NCI-H226 (cell line): ENCODE measurements at regions not wholly inside any gene's neighbourhood (a gene's known extent, or its start where the extent isn't known, plus 50 kb on each side); places are given as distances from the start of the nearest gene placed in this dataset.

Experiments used
- DNase-seq: peaks from one replicate; pipeline ENCODE4 v3.0.0-alpha.2; 2015

DNA sequence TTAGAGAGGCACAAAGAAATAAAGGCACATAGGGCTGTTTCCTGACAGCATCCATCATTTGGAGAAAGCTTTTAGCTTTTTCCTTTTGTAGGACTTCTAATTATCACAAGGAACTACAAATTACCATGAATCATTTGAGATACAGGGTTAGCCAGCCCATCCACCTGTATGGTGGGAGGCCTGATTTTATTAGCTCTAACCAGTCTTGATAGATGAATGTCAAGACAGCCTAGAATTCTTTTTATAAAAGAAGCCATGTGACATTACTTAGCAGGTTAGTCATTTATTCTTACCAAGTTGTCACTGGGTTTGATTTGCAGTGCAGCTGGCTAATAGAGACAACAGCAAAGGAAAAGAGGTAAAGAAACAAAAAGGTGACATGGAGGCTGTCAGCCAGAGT is 618.1 kb downstream of the ZNF385D start:
- DNase-seq: no peak

DNA sequence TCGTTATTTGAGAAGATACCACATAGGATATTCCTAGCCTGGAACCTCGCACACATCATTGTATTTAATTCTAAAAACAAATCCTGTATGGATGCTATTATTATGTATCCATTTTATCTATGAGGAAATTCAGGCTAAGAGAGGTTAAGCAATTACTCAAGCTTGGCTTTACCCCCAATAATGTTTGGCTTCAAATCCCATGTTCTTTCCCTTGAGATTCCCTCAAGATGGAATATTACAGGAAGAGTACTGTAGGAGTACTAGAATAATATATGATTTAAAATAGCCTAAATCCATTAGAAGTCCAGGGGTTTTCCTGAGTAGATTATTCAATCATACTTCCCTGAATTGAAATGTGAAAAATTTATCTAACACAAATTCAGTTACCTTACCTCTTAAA is 630.2 kb downstream of the ZNF385D start:
- no peak for DNase-seq

DNA sequence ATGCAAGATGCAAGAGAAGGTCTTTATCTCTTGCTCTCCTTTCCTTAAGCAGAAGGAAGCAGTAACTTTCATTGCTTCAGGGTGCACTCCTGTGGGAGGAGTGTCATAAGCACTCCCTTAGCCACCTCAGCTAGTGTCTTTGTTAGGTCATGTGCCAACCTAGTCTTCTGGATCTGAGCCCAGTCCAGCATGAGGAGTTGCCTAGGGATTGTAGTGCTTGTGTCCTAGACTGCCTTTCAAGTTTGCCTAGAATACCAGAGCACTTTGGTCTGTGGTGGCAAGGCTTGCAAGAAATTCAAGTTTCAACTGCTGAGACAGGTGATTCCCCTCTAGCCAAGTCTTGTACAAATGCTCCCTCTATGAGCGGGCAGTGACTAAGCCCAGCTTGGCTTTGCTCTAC is 633.6 kb downstream of the ZNF385D start:
- DNase-seq: peak; percentile 33

DNA sequence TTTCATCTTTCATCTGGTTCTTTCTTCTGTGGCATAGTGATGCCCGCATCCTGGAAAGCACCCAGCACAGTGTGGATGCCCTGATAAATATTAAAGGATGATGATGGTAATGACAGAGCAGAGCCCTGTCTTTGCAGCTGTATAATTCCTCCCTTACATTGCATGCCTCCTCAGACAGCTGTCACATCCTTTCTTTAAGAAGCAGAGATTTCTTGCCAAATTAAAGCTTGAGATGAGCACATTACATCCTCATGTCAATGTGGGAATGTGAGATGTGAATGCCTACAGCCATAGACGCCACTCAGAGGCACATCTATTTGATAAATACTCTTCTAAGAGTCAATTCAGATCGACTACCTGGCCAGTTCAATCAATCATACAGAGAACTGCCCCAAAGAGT is 642.0 kb downstream of the ZNF385D start:
- DNase-seq: no peak

DNA sequence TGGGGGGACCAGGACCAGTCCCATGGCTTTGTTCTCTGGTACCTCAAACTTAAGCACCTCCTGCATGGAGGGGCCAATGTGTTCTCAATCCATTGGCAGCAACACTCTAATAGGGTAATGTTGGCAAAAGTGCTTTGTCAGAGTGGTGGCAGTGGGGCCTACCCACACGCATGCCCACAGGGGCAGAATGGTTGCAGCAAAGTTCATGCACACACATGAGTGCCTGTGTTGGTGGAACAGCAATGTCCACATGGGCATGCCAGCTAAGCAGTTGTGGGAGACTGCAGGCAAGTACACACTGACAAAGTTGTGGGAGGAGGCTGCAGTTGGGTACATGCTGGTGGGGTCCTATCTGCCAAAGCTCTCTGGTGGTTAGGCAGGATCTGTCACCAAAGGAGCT is 645.2 kb downstream of the ZNF385D start:
- DNase-seq: no peak

DNA sequence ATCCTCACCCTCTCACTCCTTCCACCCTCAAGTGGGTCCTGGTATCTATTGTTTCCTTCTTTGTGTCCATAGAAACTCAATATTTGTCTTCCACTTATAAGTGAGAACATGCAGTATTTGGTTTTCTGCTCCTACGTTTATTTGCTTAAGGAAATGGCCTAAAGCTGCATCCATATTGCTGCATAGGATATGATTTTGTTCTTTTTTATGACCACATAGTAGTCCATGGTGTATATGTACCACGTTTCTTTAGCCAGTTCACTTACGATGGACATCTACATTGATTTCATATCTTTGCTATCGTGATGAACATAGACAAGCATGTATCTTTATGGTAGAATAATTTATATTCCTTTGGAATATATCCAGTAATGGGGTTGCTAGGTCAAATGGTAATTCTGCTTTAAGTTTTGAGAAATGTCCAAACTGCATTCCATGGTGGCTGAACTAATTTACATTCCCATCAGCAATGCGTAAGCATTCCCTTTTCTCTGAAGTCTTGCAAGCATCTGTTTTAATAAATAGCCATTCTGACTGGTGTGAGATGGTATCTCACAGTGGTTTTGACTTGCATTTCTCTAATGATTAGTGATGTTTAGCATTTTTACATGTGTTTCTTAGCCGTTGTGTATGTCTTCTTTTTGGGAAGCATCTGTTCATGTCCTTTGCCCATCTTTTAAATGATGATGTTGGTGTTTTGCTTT is 650.2 kb downstream of the ZNF385D start:
- no peak for DNase-seq

DNA sequence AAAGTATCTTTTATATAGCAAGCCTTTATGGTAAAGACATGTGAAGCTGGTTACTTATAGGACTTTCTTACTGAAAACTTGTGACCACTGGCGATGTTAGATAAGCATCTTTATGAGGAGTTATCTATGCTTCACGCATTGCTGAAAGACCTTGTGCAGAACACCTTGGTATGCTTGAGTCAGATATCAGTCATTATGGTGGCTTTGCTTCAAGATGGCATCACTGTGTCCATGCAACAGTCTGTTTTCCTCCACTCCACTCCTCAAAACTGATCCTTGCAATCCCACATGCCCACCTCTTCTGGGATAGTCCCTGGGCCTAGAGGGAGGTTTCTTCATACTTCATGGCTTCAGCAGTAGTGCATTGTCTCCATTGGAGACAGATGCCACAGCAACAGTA is 656.3 kb downstream of the ZNF385D start:
- no peak for DNase-seq

DNA sequence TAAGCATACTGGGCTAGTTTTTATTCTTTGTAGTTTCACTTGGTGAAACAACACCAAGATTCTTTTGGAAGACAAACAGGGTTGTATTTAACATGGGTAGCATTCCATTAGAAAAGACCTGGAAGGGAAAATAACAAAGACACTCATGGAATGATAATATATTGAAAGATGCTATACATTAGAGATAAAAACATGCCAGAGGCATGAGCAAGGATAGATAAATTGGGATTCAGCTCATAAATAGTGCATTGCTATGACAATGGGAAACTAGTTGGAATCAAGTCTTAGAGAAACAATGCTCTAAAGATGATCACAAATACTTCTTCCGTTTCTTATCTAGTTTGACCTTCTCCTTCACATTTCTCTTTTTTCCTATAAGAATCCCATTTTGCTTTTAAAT is 677.4 kb downstream of the ZNF385D start:
- peak; percentile 15 for DNase-seq

DNA sequence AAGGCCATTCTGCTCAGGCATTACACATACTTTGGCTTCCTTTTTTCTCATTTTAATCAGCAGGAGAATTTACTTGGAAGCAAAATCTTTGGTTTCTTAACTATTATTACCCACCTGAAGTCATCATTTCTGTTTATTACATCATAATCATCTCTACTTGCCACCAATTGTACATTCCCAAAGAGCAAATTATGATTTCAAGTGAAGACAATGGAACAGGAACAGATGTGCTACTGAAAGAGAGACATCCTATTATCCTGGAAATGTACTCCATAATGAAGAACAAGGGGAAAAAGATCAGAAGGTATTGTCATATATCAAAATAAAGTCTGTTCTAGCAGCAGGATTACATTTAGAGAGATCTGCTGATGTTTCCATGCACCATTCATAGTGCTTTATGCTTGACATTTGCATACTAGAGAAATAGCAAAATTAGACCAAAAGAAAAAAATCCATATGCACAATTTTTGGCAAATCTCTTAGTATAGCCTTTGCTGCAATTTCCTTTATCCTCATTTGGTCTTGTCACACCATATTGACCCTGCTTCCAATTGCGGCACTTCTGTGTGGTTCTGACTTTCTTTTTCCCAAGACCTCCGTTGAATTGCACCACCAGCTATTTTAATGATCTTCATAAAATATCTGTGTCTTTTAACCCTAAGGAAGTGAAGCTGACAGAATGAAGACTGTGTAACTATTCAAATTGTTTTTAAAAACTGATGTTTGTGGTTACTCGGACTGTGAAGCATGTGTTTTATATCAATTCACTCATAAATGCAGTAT is 683.8 kb downstream of the ZNF385D start:
- DNase-seq: no peak

DNA sequence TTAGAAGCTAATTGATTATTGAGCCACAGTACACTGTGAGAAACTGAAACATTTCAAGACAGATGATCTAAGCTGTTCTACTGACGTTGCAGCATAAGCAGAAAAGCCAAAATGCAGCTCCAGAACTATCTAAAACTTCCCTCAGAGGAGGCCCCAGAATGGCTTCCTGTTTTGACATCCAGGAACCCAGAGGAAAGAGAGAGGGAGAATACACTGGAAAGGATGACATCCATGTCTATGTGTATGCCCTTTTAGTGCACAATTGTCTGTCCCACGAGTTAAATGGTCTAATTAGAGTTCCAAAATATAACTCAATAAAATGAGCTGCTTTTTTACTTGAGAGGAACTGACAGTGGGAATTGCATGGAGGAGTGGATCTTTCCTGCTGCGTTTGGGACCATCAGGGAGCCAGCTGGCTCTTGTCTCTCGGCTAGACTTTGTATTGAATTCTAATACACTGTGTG is 688.1 kb downstream of the ZNF385D start:
- DNase-seq: no peak

DNA sequence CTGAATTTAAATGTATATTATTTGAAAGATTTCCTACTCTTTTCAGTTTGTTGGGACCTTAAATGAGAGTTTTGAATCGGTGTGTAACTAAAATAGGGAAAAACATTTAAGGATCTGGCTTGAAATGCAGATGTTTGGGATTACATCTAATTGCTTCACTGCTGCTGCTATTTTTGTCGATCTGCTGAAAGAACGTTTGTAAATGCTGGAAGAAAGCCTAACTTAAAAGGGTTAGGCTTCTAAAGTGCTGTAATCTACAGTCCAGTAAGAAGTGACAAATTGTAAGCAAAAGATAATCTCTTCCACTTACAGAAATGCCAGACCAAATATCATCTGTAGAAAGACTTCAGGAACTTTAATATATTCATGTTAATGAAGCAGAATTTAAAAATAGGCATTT is 691.6 kb downstream of the ZNF385D start:
- DNase-seq: no peak

DNA sequence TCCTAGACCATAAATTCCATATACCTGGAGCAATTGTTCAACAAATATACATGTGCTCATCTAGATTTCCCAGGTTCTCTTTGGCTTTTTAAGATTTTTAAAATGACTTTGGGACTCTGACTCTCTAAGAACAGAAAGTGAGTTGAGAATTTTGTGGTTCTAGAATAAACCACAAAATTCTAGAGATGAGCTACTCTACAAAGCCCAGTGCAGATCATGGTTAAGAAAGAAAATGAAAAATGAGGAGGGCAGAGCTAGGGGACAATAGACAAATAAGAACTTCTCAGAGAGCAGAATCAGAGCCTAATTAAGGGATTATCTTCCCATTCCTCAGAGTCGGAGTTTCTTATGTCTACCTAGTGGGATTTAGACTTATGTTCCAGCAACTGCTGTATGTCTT is 694.7 kb downstream of the ZNF385D start:
- DNase-seq: no peak

DNA sequence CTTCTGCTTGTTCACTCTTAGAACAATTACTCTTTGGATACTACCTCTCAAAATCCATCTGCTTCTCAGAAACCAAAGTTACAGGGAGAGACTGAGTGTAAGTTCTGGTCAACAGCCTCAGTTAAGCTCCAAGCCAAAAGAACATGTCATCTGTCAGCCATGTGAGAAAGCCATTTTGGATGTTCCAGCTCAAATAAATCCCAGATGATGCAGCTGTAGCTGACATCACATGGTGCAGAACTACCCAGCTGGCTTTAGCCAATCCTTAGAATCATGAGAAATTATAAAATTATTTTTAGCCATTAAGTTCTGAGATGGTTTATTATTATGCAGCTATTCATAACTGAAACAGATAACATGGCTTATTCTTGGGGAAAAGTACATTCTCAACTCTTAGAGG is 696.0 kb downstream of the ZNF385D start:
- no peak for DNase-seq

DNA sequence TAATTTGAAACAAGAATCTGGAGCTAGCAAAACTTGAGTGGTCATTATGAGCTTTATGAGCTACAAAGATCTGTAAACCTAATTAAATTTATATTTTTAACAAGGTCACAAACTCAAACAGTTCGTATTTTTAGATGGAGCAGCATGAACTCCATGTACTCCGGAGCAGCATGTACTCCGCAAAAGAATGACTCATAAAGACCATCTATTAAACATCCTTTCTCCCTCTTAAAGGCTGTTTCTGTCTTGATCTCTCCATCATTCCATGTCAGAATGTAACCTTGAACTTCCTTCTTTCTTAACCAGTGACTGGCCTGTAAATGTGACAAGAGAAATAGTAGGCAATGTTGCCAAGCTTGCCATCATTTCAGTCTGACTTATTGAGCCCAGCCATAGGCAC is 696.9 kb downstream of the ZNF385D start:
- DNase-seq: no peak

DNA sequence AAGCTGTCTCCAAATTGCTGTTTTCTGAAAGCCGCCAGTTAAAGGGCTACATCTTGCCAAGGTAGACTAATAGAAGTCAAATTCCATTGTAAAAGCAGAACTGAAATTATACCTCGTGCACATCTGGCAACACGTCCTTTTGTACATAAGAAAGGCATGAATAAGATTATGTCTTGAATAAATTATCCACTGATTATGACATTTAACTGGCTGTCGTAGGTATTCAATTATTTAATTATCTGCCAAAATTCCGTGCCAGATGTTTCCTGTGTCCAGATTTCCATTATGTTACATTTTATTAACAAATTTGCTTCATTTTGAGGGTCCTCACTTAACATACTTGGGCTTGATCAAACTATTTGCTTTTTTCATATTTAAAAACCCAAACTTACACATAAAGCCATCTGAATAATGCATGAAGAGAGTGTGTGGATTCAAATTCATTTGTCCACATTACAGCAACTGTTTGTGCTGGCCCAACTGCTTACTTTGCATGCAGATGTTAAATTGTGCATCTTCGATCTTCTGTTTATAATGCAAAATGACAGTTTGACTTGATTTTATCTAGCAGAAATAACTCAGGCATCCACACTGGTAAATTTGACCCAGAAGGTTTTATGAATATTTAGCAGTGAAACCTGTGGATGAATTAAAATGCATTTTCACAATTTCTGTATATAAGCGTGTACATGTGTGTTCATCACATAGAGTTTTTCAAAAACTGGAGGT is 701.5 kb downstream of the ZNF385D start:
- DNase-seq: no peak

DNA sequence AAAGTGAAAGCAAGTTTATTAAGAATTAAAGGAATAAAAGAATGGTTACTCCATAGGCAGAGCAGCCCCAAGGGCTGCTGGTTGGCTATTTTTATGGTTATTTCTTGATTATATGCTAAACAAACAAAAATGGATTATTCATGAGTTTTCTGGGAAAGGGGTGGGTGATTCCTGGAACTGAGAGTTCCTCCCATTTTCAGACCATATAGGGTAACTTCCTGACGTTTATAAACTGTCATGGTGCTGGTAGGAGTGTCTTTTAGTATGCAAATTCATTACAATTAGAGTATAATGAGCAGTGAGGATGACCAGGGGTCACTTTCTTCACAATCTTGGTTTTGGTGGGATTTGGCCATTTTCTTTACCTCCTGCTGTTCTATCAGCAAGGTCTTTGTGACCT is 707.9 kb downstream of the ZNF385D start:
- no peak for DNase-seq

DNA sequence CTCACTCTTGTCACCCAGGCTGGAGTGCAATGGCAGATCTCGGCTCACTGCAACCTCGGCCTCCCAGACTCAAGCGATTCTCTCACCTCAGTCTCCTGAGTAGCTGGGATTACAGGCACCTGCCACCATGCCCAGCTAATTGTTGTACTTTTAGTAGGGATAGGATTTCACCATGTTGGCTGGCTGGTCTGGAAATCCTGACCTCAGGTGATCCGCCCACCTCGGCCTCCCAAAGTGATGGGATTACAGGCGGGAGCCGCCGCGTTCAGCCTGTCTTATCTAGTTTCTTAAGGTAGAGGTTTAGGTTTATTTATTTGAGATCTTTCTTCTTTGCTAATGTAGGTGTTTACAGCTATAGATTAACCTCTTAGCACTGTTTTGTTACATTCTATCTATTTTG is 708.8 kb downstream of the ZNF385D start:
- no peak for DNase-seq

DNA sequence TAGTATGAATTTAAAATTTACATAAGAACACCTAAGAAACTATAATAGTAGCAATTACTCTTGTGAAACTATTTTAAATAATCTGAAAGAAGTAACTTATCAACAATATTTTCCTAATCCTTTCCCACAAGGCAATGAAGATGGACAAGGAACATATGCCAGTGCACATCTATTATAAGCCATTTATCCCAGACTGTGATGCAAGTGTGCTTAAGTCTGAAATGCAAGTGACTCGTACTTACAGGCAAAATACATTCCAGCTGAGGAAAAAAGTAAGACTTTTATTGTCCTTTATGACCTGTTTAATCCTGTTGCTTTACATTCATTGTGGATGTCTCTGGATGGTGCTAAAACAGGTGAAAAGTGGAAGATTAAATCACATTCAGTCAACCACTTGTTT is 709.4 kb downstream of the ZNF385D start:
- peak; percentile 48 for DNase-seq

DNA sequence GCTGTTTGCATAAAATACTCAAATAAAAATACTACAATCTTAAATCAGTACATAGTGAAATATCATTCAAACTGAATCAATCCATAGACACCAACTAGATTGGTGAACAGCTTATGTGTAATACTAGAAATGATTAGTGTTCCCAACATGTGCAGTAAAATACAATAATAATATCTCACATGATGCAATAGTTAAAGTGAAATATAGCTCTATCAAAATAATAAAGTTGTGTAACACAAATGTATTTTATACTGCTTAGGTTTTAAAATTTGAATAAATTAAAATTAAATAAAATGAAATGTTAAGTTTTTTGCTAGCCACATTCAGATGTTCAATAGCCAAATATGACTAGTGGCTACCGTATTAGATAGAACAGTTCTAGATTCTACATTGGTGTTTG is 714.1 kb downstream of the ZNF385D start:
- DNase-seq: no peak

DNA sequence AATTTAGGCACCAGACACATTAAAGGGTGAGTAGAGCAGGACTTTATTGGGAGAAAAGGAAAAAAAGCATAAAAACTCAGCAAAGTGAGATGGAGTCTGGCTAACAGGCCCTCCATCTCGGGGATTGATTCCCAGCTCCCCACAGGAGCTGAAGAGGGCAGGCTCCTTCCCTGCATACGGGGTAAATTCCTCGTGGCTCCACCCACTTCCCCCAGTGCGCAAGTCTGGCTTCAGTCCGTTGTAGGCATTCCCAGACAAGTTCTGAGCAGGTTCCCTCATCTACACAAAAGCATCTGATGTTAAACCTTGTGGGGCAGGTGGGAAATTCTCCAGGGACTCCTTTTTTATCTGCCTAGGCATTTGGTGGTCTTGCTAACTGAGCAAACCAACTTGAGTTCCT is 722.6 kb downstream of the ZNF385D start:
- no peak for DNase-seq

DNA sequence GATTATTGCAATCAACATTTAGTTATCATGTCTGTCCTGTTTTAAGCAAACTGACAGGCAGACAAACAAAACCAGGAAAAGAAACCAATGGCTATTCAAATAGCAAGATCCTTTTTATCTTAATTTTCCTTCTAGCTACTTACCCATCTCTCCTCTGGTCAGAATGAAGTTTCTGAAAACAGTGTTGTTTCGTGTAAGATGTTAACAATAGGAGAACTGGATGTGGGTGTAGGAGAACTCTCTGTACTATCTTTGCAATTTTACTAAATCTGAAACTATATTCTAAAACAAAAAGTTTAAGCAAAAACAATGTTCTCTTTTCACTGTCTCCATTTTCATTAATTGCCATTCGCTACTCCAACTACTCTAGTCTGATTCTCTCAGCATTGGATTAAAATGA is 726.4 kb downstream of the ZNF385D start:
- no peak for DNase-seq

DNA sequence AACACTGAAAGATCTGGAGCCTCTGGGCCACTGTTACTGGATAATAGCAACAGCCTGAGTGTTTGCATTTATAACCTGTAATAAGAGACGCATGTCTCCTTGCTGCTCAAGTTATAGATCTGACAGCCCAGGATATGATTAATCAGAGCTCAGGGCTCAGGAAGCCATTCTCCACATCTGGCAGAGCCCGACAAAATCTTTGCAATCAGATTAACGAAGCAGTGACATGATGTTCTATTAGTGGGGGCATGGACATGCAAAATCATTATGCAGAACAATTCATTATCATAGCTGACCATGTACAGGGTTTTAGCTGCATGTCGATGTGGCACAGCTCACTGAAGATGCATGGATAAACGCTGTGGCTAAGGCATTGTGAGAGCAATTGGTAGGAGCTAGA is 730.3 kb downstream of the ZNF385D start:
- DNase-seq: no peak

DNA sequence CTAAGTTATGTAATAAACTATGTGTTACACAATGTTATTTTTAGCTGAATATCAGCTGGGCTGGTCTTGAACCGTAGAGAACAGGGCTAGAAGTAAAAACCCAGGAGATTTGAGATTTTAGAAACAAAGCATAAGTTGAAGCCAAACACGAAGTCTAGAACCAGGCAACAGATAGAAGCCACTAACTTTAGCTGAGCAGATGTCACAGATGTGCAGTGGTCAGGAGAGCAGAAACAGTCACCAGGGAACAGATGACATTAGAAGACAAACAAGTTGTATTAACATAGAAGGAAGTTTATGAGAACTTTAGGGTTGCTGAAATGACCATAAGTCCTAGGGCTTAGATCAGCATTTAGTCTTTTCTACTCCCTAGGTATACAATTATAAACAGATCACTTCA is 731.0 kb downstream of the ZNF385D start:
- no peak for DNase-seq
